VCaP (cell line): ENCODE measurements at regions not wholly inside any gene's neighbourhood (a gene's known extent, or its start where the extent isn't known, plus 50 kb on each side); places are given as distances from the start of the nearest gene placed in this dataset.

Experiments
- H3K27ac ChIP-seq: fragments of 450-650 bp; 2 replicates; pipeline ENCODE4 v1.5.1; 2017
- CTCF ChIP-seq: fragments of 450-650 bp; conservative IDR thresholded peaks from 2 replicates; pipeline ENCODE4 v1.5.1; 2017; ENCODE audit warnings: mild to moderate bottlenecking, moderate library complexity

GRCh38 chr5:120852222-120852860, 388.2 kb downstream of the PRR16 start:
- no peak for TF ChIP-seq CTCF
- no peak overlapping the region for H3K27ac ChIP-seq

- no peak overlapping the region for H3K27ac ChIP-seq
- TF ChIP-seq CTCF: no peak
Measured at GRCh38 chr5:120866997-120867396, 402.9 kb downstream of the PRR16 start.

GRCh38 chr5:120869831-120870230, 405.7 kb downstream of the PRR16 start:
- TF ChIP-seq CTCF: no peak
- H3K27ac ChIP-seq: no peak overlapping the region

GRCh38 chr5:120872297-120872696, 408.2 kb downstream of the PRR16 start:
- TF ChIP-seq CTCF: no peak
- H3K27ac ChIP-seq: no peak overlapping the region

GRCh38 chr5:120873083-120873482, 409.0 kb downstream of the PRR16 start:
- no peak overlapping the region for H3K27ac ChIP-seq

GRCh38 chr5:120874081-120874862, 410.2 kb downstream of the PRR16 start:
- no peak for TF ChIP-seq CTCF

More at GRCh38 chr5:120873083-120873482, 409.0 kb downstream of the PRR16 start:
- TF ChIP-seq CTCF: no peak

GRCh38 chr5:120882038-120882775, 418.1 kb downstream of the PRR16 start:
- TF ChIP-seq CTCF: no peak
- no peak overlapping the region for H3K27ac ChIP-seq

More at GRCh38 chr5:120874081-120874862, 410.2 kb downstream of the PRR16 start:
- no peak overlapping the region for H3K27ac ChIP-seq
